HCT116 (cell line): ENCODE measurements at regions not wholly inside any gene's neighbourhood (a gene's known extent, or its start where the extent isn't known, plus 50 kb on each side); places are given as distances from the start of the nearest gene placed in this dataset.

Source experiments
- ATAC-seq: fragments of 200-7000 bp; cut with Tn5 transposase; 2 replicates; pipeline ENCODE4 v1.9.1; 2020; ENCODE audit warnings: mild to moderate bottlenecking, moderate library complexity
- BruUV-seq: library from RNA; stranded (reverse); fragments of 400-500 nt; replicated peaks from 2 replicates; lab custom pipeline; 2021; lab: Mats Ljungman, UMichigan
- CTCF ChIA-PET: fragments of 300-600 bp; sonication (Branson Sonifier 250); formaldehyde crosslinking; loops from one replicate; lab custom pipeline; 2021; ENCODE audit warnings: antibody characterized with exemption; lab: Charles Lee
- POLR2A ChIA-PET: fragments of 300-600, 350-600 bp; sonication (Branson Sonifier 250); formaldehyde crosslinking; loops from one replicate; lab custom pipeline; 2021; ENCODE audit warnings: antibody characterized with exemption; lab: Charles Lee
- RAD21 ChIA-PET, 2 experiments: fragments of 300-600 bp; sonication (Branson Sonifier 250); formaldehyde crosslinking; loops; one replicate each; lab custom pipeline; 2023; ENCODE audit warnings: low total read pairs in 2 of 2; ENCODE audit not compliant: uncharacterized antibody in 2 of 2, unreplicated experiment in 2 of 2, low non-redundant PET in 1 of 2; lab: Charles Lee
- DNase-seq: peaks from one replicate; pipeline ENCODE4 v3.0.0-alpha.2; 2010; ENCODE audit warnings: low read depth, low spot score
- H2AFZ ChIP-seq: fragments of 200-600 bp; shearing (Covaris generic), sonication (generic); 2 replicates; pipeline ENCODE4 v1.6.1; 2017; ENCODE audit warnings: low read depth, mixed run types, mixed read lengths, antibody characterized with exemption, low read length; ENCODE audit not compliant: poor library complexity, severe bottlenecking
- H3K27ac ChIP-seq: 2 replicates; pipeline ENCODE4 v1.5.1; 2012; ENCODE audit warnings: low read depth, low read length
- H3K27me3 ChIP-seq: fragments of 200-600 bp; sonication (generic); 2 replicates; pipeline ENCODE4 v1.6.1; 2016; ENCODE audit warnings: mixed run types, low read length, mixed read lengths; ENCODE audit not compliant: insufficient read depth
- H3K36me3 ChIP-seq, 2 experiments: fragments of 200-500 bp in 1 of 2; fragments of 200-600 bp in 1 of 2; sonication (Bioruptor generic) in 1 of 2; sonication (generic) in 1 of 2; 2 replicates each; pipeline versions ENCODE4 v1.5.1 to v1.6.1; 2014 to 2016; ENCODE audit warnings: low read length in 2 of 2, inconsistent platforms in 1 of 2, mixed read lengths in 1 of 2, mixed run types in 1 of 2; ENCODE audit not compliant: insufficient read depth in 2 of 2, control insufficient read depth in 1 of 2
- H3K4me1 ChIP-seq, 2 experiments: fragments of 200-600 bp in 1 of 2; sonication (generic) in 1 of 2; 2 replicates each; pipeline versions ENCODE4 v1.5.1 to v1.6.1; 2012 to 2017; ENCODE audit warnings: low read length in 2 of 2, inconsistent platforms in 1 of 2, mild to moderate bottlenecking in 1 of 2, mixed read lengths in 1 of 2, mixed run types in 1 of 2, moderate library complexity in 1 of 2; ENCODE audit not compliant: insufficient read depth in 2 of 2, control insufficient read depth in 1 of 2
- H3K4me2 ChIP-seq: fragments of 200-600 bp; sonication (generic); 2 replicates; pipeline ENCODE4 v1.6.1; 2017; ENCODE audit warnings: mixed run types, low read length, mixed read lengths
- H3K4me3 ChIP-seq, 2 experiments: fragments of 200-600 bp in 1 of 2; sonication (generic) in 1 of 2; replicated peaks in 1 of 2; 2 replicates each; pipeline ENCODE4 v1.5.1; 2011 to 2016; ENCODE audit warnings: low read length in 2 of 2, control low read depth in 1 of 2, low read depth in 1 of 2, mild to moderate bottlenecking in 1 of 2, mixed read lengths in 1 of 2, mixed run types in 1 of 2
- H3K79me2 ChIP-seq: fragments of 200-600 bp; sonication (generic); 2 replicates; pipeline ENCODE4 v1.6.1; 2017; ENCODE audit warnings: mild to moderate bottlenecking, mixed run types, low read length, moderate library complexity, mixed read lengths; ENCODE audit not compliant: insufficient read depth
- H3K9ac ChIP-seq: fragments of 200-600 bp; sonication (generic); 2 replicates; pipeline ENCODE4 v1.6.1; 2016; ENCODE audit warnings: low read length, mixed read lengths
- H3K9me2 ChIP-seq: fragments of 200-600 bp; sonication (generic), shearing (Covaris generic); 2 replicates; pipeline ENCODE4 v1.6.1; 2017; ENCODE audit warnings: mixed run types, mild to moderate bottlenecking, moderate library complexity; ENCODE audit not compliant: insufficient read depth
- H3K9me3 ChIP-seq, 2 experiments: fragments of 200-500 bp in 1 of 2; fragments of 200-600 bp in 1 of 2; sonication (Bioruptor generic) in 1 of 2; sonication (generic) in 1 of 2; 2 replicates each; pipeline ENCODE4 v1.6.1; 2014 to 2017; ENCODE audit warnings: low read length in 2 of 2, mixed read lengths in 2 of 2, inconsistent platforms in 1 of 2, low read depth in 1 of 2, mild to moderate bottlenecking in 1 of 2, mixed run types in 1 of 2, moderate library complexity in 1 of 2; ENCODE audit not compliant: control insufficient read depth in 1 of 2, insufficient read depth in 1 of 2
- H4K20me1 ChIP-seq: fragments of 200-600 bp; sonication (generic), shearing (Covaris generic); 2 replicates; pipeline ENCODE4 v1.6.1; 2017; ENCODE audit warnings: mixed run types, mild to moderate bottlenecking, moderate library complexity; ENCODE audit not compliant: insufficient read depth
- CBX3 ChIP-seq: IDR thresholded peaks from 2 replicates; pipeline ENCODE4 v1.6.1; 2012; ENCODE audit warnings: low read depth
- CTCF ChIP-seq, 3 experiments: fragments of 200-600 bp in 1 of 3; sonication (generic) in 1 of 3; IDR thresholded peaks in 2 of 3; conservative IDR thresholded peaks in 1 of 3; 2 replicates each; pipeline ENCODE4 v1.5.1; 2012 to 2017; ENCODE audit warnings: low read depth in 2 of 3, low read length in 2 of 3, antibody characterized with exemption in 1 of 3, borderline replicate concordance in 1 of 3, control low read depth in 1 of 3, mild to moderate bottlenecking in 1 of 3, mixed read lengths in 1 of 3, mixed run types in 1 of 3, moderate library complexity in 1 of 3; ENCODE audit not compliant: insufficient read depth in 1 of 3
- EGR1 ChIP-seq: IDR thresholded peaks from 2 replicates; pipeline ENCODE4 v1.6.1; 2012; ENCODE audit warnings: low read depth
- ELF1 ChIP-seq: IDR thresholded peaks from 2 replicates; pipeline ENCODE4 v1.6.1; 2012; ENCODE audit warnings: low read depth, borderline replicate concordance
- EZH2 ChIP-seq: fragments of 200-600 bp; sonication (generic); IDR thresholded peaks from 2 replicates; pipeline ENCODE4 v1.6.1; 2017; ENCODE audit warnings: antibody characterized with exemption, mixed run types
- EZH2phosphoT487 ChIP-seq: fragments of 200-600 bp; IDR thresholded peaks from 2 replicates; pipeline ENCODE4 v1.6.1; 2018; ENCODE audit warnings: antibody characterized with exemption, borderline replicate concordance
- FOSL1 ChIP-seq: IDR thresholded peaks from 2 replicates; pipeline ENCODE4 v1.6.1; 2012; ENCODE audit warnings: low read depth
- JUND ChIP-seq: IDR thresholded peaks from 2 replicates; pipeline ENCODE4 v1.6.1; 2012
- MAX ChIP-seq: IDR thresholded peaks from 2 replicates; pipeline ENCODE4 v1.6.1; 2012
- POLR2A ChIP-seq: IDR thresholded peaks from 2 replicates; pipeline ENCODE4 v1.7.0; 2011; ENCODE audit warnings: borderline replicate concordance; ENCODE audit not compliant: insufficient read depth, insufficient read length; ENCODE audit errors: extremely low read depth
- POLR2AphosphoS5 ChIP-seq: IDR thresholded peaks from 2 replicates; pipeline ENCODE4 v1.6.1; 2011; ENCODE audit warnings: mild to moderate bottlenecking, low read depth, low read length, moderate library complexity
- RAD21 ChIP-seq: IDR thresholded peaks from 2 replicates; pipeline ENCODE4 v1.6.1; 2012; ENCODE audit warnings: low read depth, mild to moderate bottlenecking
- REST ChIP-seq: IDR thresholded peaks from 2 replicates; pipeline ENCODE4 v1.6.1; 2012; ENCODE audit warnings: low read depth
- SIN3A ChIP-seq: IDR thresholded peaks from 2 replicates; pipeline ENCODE4 v1.6.1; 2012; ENCODE audit warnings: low read depth
- SP1 ChIP-seq: IDR thresholded peaks from 2 replicates; pipeline ENCODE4 v1.6.1; 2012; ENCODE audit warnings: low read depth
- SRF ChIP-seq: IDR thresholded peaks from 2 replicates; pipeline ENCODE4 v1.6.1; 2012; ENCODE audit warnings: low read depth
- ZFX ChIP-seq: fragments of 450-650 bp; IDR thresholded peaks from 2 replicates; pipeline ENCODE4 v1.6.1; 2017
- ZNF274 ChIP-seq: fragments of 200-500 bp; sonication (Bioruptor generic); IDR thresholded peaks from 2 replicates; pipeline ENCODE4 v1.6.1; 2014; ENCODE audit warnings: mild to moderate bottlenecking, low read depth, low read length, inconsistent platforms
- intact Hi-C: fragments of 100-400 bp; cut with micrococcal nuclease; formaldehyde crosslinking; loops from 2 replicates; pipeline ENCODE4 v1.10.0; 2022
- TF ChIP-seq, protein P1 (sequence below): IDR thresholded peaks from 2 replicates; pipeline ENCODE4 v1.6.1; 2011; ENCODE audit warnings: mild to moderate bottlenecking, low read length, moderate library complexity; ENCODE audit not compliant: insufficient replicate concordance; ENCODE audit errors: extremely low read depth
- TF ChIP-seq, protein P2 (sequence below): IDR thresholded peaks from 2 replicates; pipeline ENCODE4 v1.6.1; 2012

GRCh38 chr14:37844614-37845013, 249.2 kb downstream of the TTC6 start:
- no peak overlapping the region for H3K4me3 ChIP-seq
- H4K20me1 ChIP-seq = no peaks in the 10 kb centered on the region
- intact Hi-C loops = no loop called here
- H3K9me3 ChIP-seq = no peaks in the 10 kb centered on the region
- ChIA-PET POLR2A (no interaction called here), RAD21 (no interaction called here), CTCF (no interaction called here)
- H3K36me3 ChIP-seq = no peaks in the 10 kb centered on the region
- H3K9ac ChIP-seq = no peak overlapping the region
- TF ChIP-seq POLR2AphosphoS5 = no peak
- TF ChIP-seq REST = no peak
- TF ChIP-seq SRF = no peak
- TF ChIP-seq SIN3A = no peak
- no peak for TF ChIP-seq EZH2
- no peak for TF ChIP-seq ZFX
- TF ChIP-seq SP1 = no peak
- TF ChIP-seq JUND = no peak
- no peak for TF ChIP-seq RAD21
- no peak for TF ChIP-seq CTCF (IDR thresholded peaks at IDR 0.05 in 2 of 3, conservative IDR thresholded peaks at IDR 0.05 in 1 of 3; ENCODE audit: borderline replicate concordance in 1 of 3, insufficient read depth in 1 of 3, low read depth in 2 of 3, low read length in 2 of 3)
- no peak for TF ChIP-seq EGR1
- TF ChIP-seq EZH2phosphoT487 = no peak
- no peak for TF ChIP-seq POLR2A
- no peak for TF ChIP-seq ELF1
- TF ChIP-seq, protein P1, sequence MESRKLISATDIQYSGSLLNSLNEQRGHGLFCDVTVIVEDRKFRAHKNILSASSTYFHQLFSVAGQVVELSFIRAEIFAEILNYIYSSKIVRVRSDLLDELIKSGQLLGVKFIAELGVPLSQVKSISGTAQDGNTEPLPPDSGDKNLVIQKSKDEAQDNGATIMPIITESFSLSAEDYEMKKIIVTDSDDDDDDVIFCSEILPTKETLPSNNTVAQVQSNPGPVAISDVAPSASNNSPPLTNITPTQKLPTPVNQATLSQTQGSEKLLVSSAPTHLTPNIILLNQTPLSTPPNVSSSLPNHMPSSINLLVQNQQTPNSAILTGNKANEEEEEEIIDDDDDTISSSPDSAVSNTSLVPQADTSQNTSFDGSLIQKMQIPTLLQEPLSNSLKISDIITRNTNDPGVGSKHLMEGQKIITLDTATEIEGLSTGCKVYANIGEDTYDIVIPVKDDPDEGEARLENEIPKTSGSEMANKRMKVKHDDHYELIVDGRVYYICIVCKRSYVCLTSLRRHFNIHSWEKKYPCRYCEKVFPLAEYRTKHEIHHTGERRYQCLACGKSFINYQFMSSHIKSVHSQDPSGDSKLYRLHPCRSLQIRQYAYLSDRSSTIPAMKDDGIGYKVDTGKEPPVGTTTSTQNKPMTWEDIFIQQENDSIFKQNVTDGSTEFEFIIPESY = no peak
- no peak for TF ChIP-seq CBX3
- TF ChIP-seq FOSL1 = no peak
- TF ChIP-seq, protein P2, sequence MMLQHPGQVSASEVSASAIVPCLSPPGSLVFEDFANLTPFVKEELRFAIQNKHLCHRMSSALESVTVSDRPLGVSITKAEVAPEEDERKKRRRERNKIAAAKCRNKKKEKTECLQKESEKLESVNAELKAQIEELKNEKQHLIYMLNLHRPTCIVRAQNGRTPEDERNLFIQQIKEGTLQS = no peak
- TF ChIP-seq MAX = no peak
- no peak for TF ChIP-seq ZNF274
- H3K27me3 ChIP-seq = 0 out of 2 replicates have a peak, but pooled peaks cover 4% of the 10 kb centered on the region
- DNase-seq (no peak), ATAC-seq (no peak)
- H3K79me2 ChIP-seq = no peaks in the 10 kb centered on the region
- H3K9me2 ChIP-seq = no peaks in the 10 kb centered on the region
- H3K4me1 ChIP-seq = no peaks in the 10 kb centered on the region
- H3K4me2 ChIP-seq = no peak overlapping the region
- no peak overlapping the region for H3K27ac ChIP-seq
- no TSS peak for BruUV-seq
- H2AFZ ChIP-seq = no peak overlapping the region
